GM23338 (cell line): ENCODE measurements at regions not wholly inside any gene's neighbourhood (a gene's known extent, or its start where the extent isn't known, plus 50 kb on each side); places are given as distances from the start of the nearest gene placed in this dataset.

ENCODE experiments used
- ATAC-seq: fragments of 200-7000 bp; cut with Tn5 transposase; 3 replicates; pipeline ENCODE4 v1.9.1; 2020
- DNase-seq: peaks from one replicate; pipeline ENCODE4 v3.0.0-alpha.2; 2015; ENCODE audit warnings: low spot score
- H2AFZ ChIP-seq: fragments of 200-600 bp; sonication (generic); 2 replicates; pipeline ENCODE4 v1.8.0; 2016; ENCODE audit warnings: antibody characterized with exemption, mild to moderate bottlenecking, moderate library complexity
- H3F3A ChIP-seq: fragments of 200-600 bp; sonication (generic); replicated peaks from 2 replicates; pipeline ENCODE4 v1.8.0; 2017; ENCODE audit warnings: antibody characterized with exemption, mixed run types, low read depth
- H3K27ac ChIP-seq: fragments of 200-600 bp; sonication (generic); 2 replicates; pipeline ENCODE4 v1.6.1; 2016; ENCODE audit warnings: low read depth
- H3K27me3 ChIP-seq: fragments of 200-600 bp; sonication (generic); 2 replicates; pipeline ENCODE4 v1.8.0; 2016; ENCODE audit warnings: mild to moderate bottlenecking, mixed run types, moderate library complexity; ENCODE audit not compliant: insufficient read depth
- H3K36me3 ChIP-seq: fragments of 200-600 bp; sonication (generic); 2 replicates; pipeline ENCODE4 v1.8.0; 2016; ENCODE audit warnings: mild to moderate bottlenecking; ENCODE audit not compliant: insufficient read depth
- H3K4me1 ChIP-seq: fragments of 200-600 bp; sonication (generic); 2 replicates; pipeline ENCODE4 v1.8.0; 2016; ENCODE audit warnings: mild to moderate bottlenecking, moderate library complexity; ENCODE audit not compliant: insufficient read depth
- H3K4me2 ChIP-seq: fragments of 200-600 bp; sonication (generic); 2 replicates; pipeline ENCODE4 v1.7.1; 2017; ENCODE audit warnings: mixed run types
- H3K4me3 ChIP-seq: fragments of 200-600 bp; sonication (generic); 2 replicates; pipeline ENCODE4 v1.6.1; 2016; ENCODE audit warnings: mixed run types
- H3K79me2 ChIP-seq: fragments of 200-600 bp; sonication (generic); replicated peaks from 2 replicates; pipeline ENCODE4 v1.8.0; 2017; ENCODE audit warnings: mild to moderate bottlenecking; ENCODE audit not compliant: insufficient read depth
- H3K9me2 ChIP-seq: fragments of 200-600 bp; sonication (generic); 2 replicates; pipeline ENCODE4 v1.8.0; 2017; ENCODE audit not compliant: insufficient read depth
- H4K20me1 ChIP-seq: fragments of 200-600 bp; sonication (generic); replicated peaks from 2 replicates; pipeline ENCODE4 v1.8.0; 2017; ENCODE audit warnings: mild to moderate bottlenecking; ENCODE audit not compliant: insufficient read depth
- H3K27ac Mint-ChIP-seq: 2 replicates; pipeline ENCODE4 v1.8.0; 2020; ENCODE audit warnings: inconsistent platforms, mild to moderate bottlenecking, moderate library complexity, mixed read lengths
- H3K27me3 Mint-ChIP-seq: 3 replicates; pipeline ENCODE4 v1.8.0; 2022; ENCODE audit warnings: low read depth, mild to moderate bottlenecking, moderate library complexity, mixed read lengths, inconsistent platforms; ENCODE audit not compliant: insufficient read depth, poor library complexity
- H3K36me3 Mint-ChIP-seq: 3 replicates; pipeline ENCODE4 v1.8.0; 2021; ENCODE audit warnings: low read depth, mild to moderate bottlenecking, inconsistent platforms, moderate library complexity, mixed read lengths
- H3K4me1 Mint-ChIP-seq: 3 replicates; pipeline ENCODE4 v1.8.0; 2020; ENCODE audit warnings: mild to moderate bottlenecking, inconsistent platforms, mixed read lengths
- H3K4me3 Mint-ChIP-seq: 3 replicates; pipeline ENCODE4 v1.8.0; 2021; ENCODE audit warnings: moderate library complexity, mild to moderate bottlenecking, inconsistent platforms, mixed read lengths
- H3K9me3 Mint-ChIP-seq: 3 replicates; pipeline ENCODE4 v1.8.0; 2020; ENCODE audit warnings: moderate library complexity, mild to moderate bottlenecking, inconsistent platforms, mixed read lengths
- EZH2 ChIP-seq: fragments of 200-600 bp; sonication (generic); IDR thresholded peaks from one replicate; pipeline ENCODE4 v1.8.0; 2017; ENCODE audit warnings: antibody characterized with exemption, mild to moderate bottlenecking, low read depth; ENCODE audit not compliant: unreplicated experiment
- EZH2phosphoT487 ChIP-seq: fragments of 200-600 bp; sonication (generic); IDR thresholded peaks from one replicate; pipeline ENCODE4 v1.8.1; 2018; ENCODE audit warnings: antibody characterized with exemption; ENCODE audit not compliant: unreplicated experiment
- ZNF331 ChIP-seq: fragments of 250-450 bp; sonication (Bioruptor Pico); IDR thresholded peaks from 2 replicates; pipeline ENCODE4 v1.5.0; 2020; ENCODE audit warnings: low read depth, mild to moderate bottlenecking, moderate library complexity
- TF ChIP-seq, protein P1 (sequence below): fragments of 250-450 bp; sonication (Bioruptor Pico); IDR thresholded peaks from 2 replicates; pipeline ENCODE4 v1.5.0; 2020; ENCODE audit warnings: mild to moderate bottlenecking, moderate library complexity
- TF ChIP-seq, protein P2 (sequence below): IDR thresholded peaks from 2 replicates; pipeline ENCODE4 v1.6.1; 2016; ENCODE audit warnings: antibody characterized with exemption

DNA sequence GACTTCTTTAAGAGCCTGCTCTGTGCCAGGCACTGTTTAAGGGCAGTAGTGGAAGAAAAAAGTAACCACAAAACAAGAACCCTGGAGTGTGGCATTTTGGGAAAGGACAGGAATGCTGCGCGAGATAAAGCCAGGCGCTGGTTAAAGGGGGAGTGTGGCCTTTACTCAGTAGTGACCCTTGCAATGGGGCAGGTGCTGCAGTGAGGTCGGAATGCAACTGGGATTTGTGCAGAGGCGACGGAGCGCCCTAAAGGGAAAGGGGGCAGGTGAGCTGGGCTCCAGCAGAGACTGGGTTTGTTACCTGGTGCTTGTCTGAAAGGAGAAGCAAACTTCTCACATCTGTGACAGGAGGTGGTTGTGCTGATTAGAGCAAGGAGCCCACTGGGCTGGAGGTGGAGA, 263.6 kb downstream of the ACTR3B start (continued):
- TF ChIP-seq, protein P1, sequence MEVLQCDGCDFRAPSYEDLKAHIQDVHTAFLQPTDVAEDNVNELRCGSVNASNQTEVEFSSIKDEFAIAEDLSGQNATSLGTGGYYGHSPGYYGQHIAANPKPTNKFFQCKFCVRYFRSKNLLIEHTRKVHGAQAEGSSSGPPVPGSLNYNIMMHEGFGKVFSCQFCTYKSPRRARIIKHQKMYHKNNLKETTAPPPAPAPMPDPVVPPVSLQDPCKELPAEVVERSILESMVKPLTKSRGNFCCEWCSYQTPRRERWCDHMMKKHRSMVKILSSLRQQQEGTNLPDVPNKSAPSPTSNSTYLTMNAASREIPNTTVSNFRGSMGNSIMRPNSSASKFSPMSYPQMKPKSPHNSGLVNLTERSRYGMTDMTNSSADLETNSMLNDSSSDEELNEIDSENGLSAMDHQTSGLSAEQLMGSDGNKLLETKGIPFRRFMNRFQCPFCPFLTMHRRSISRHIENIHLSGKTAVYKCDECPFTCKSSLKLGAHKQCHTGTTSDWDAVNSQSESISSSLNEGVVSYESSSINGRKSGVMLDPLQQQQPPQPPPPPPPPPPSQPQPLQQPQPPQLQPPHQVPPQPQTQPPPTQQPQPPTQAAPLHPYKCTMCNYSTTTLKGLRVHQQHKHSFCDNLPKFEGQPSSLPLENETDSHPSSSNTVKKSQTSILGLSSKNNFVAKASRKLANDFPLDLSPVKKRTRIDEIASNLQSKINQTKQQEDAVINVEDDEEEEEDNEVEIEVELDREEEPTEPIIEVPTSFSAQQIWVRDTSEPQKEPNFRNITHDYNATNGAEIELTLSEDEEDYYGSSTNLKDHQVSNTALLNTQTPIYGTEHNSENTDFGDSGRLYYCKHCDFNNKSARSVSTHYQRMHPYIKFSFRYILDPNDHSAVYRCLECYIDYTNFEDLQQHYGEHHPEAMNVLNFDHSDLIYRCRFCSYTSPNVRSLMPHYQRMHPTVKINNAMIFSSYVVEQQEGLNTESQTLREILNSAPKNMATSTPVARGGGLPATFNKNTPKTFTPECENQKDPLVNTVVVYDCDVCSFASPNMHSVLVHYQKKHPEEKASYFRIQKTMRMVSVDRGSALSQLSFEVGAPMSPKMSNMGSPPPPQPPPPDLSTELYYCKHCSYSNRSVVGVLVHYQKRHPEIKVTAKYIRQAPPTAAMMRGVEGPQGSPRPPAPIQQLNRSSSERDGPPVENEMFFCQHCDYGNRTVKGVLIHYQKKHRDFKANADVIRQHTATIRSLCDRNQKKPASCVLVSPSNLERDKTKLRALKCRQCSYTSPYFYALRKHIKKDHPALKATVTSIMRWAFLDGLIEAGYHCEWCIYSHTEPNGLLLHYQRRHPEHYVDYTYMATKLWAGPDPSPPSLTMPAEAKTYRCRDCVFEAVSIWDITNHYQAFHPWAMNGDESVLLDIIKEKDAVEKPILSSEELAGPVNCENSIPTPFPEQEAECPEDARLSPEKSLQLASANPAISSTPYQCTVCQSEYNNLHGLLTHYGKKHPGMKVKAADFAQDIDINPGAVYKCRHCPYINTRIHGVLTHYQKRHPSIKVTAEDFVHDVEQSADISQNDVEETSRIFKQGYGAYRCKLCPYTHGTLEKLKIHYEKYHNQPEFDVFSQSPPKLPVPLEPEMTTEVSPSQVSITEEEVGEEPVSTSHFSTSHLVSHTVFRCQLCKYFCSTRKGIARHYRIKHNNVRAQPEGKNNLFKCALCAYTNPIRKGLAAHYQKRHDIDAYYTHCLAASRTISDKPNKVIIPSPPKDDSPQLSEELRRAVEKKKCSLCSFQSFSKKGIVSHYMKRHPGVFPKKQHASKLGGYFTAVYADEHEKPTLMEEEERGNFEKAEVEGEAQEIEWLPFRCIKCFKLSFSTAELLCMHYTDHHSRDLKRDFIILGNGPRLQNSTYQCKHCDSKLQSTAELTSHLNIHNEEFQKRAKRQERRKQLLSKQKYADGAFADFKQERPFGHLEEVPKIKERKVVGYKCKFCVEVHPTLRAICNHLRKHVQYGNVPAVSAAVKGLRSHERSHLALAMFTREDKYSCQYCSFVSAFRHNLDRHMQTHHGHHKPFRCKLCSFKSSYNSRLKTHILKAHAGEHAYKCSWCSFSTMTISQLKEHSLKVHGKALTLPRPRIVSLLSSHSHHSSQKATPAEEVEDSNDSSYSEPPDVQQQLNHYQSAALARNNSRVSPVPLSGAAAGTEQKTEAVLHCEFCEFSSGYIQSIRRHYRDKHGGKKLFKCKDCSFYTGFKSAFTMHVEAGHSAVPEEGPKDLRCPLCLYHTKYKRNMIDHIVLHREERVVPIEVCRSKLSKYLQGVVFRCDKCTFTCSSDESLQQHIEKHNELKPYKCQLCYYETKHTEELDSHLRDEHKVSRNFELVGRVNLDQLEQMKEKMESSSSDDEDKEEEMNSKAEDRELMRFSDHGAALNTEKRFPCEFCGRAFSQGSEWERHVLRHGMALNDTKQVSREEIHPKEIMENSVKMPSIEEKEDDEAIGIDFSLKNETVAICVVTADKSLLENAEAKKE: no peak
- TF ChIP-seq EZH2phosphoT487: no peak
- no peak for TF ChIP-seq EZH2

DNA sequence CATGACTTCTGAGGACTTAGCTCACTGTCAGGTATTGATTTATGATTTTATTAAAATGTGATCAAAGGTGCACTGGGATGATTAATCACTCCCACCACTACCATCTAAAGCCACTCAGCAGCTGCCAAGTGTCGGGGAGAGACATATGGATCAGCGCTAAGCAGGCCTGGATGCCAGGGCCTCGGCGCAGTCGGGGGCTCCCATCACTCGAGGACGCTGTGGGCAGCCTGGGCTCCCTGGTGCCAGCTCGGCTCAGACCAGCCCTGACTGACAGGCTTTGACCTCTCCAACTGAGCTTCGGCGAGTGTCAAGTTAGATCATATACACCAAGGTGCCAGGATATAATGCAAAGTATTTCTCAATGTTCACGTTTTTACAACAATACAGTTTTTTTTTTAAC, 267.7 kb downstream of the ACTR3B start:
- Histone ChIP-seq H3K4me3 (no peak overlapping the region), H4K20me1 (no peaks in the 10 kb centered on the region), H3K27me3 (no peaks in the 10 kb centered on the region), H2AFZ (no peak overlapping the region), H3K4me2 (no peak overlapping the region), H3K4me1 (0 out of 2 replicates have a peak, but pooled peaks cover 10% of the 10 kb centered on the region), H3F3A (no peaks in the 10 kb centered on the region), H3K9me2 (no peaks in the 10 kb centered on the region), H3K27ac (no peak overlapping the region), H3K36me3 (no peaks in the 10 kb centered on the region), H3K79me2 (no peaks in the 10 kb centered on the region)
- no peak for TF ChIP-seq ZNF331
- no peak for ATAC-seq
- Mint-ChIP-seq H3K4me1 (peaks cover 11% of the 10 kb centered on the region), H3K27ac (no peak overlapping the region), H3K9me3 (no peaks in the 10 kb centered on the region; the same call in 2 of the 3 replicates), H3K4me3 (no peak overlapping the region), H3K27me3 (peaks cover 5% of the 10 kb centered on the region), H3K36me3 (no peaks in the 10 kb centered on the region)
- DNase-seq: no peak

DNA sequence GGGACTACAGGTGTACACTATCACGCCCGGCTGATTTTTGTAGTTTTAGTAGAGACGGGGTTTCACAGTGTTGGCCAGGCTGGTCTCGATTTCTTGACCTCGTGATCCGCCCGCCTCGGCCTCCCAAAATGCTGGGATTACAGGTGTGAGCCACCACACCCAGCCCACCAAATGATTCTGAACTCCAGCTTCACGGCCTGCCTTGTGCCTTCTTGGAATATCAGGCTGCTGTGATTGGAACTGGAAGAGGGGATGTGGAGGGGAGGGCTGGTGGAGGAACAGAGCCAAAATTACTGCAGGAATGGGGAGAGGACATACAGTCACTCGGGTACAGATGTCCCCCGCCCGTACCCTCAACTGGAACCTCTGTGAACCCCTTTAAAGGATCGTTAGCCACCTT, 268.4 kb downstream of the ACTR3B start:
- Histone ChIP-seq H3K36me3 (no peaks in the 10 kb centered on the region), H3K4me3 (no peak overlapping the region), H3K79me2 (no peaks in the 10 kb centered on the region), H3F3A (no peaks in the 10 kb centered on the region), H4K20me1 (no peaks in the 10 kb centered on the region), H2AFZ (no peak overlapping the region), H3K4me2 (no peak overlapping the region), H3K27ac (no peak overlapping the region), H3K4me1 (0 out of 2 replicates have a peak, but pooled peaks cover 4% of the 10 kb centered on the region), H3K27me3 (no peaks in the 10 kb centered on the region), H3K9me2 (no peaks in the 10 kb centered on the region)
- no peak for DNase-seq
- Mint-ChIP-seq H3K4me1 (peaks cover 6% of the 10 kb centered on the region), H3K4me3 (no peak overlapping the region), H3K9me3 (no peaks in the 10 kb centered on the region; the same call in 2 of the 3 replicates), H3K27ac (no peak overlapping the region), H3K27me3 (peaks cover 4% of the 10 kb centered on the region), H3K36me3 (no peaks in the 10 kb centered on the region)
- no peak for ATAC-seq
- no peak for TF ChIP-seq ZNF331
- TF ChIP-seq, protein P2, sequence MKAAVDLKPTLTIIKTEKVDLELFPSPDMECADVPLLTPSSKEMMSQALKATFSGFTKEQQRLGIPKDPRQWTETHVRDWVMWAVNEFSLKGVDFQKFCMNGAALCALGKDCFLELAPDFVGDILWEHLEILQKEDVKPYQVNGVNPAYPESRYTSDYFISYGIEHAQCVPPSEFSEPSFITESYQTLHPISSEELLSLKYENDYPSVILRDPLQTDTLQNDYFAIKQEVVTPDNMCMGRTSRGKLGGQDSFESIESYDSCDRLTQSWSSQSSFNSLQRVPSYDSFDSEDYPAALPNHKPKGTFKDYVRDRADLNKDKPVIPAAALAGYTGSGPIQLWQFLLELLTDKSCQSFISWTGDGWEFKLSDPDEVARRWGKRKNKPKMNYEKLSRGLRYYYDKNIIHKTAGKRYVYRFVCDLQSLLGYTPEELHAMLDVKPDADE: no peak
